Panc1 (cell line): ENCODE measurements at regions not wholly inside any gene's neighbourhood (a gene's known extent, or its start where the extent isn't known, plus 50 kb on each side); places are given as distances from the start of the nearest gene placed in this dataset.

Experiments used
- ATAC-seq: fragments of 200-7000 bp; cut with Tn5 transposase; 2 replicates; pipeline ENCODE4 v1.9.1; 2020; ENCODE audit warnings: mild to moderate bottlenecking, moderate library complexity
- BruUV-seq: library from RNA; stranded (reverse); fragments of 400-500 nt; replicated peaks from 2 replicates; lab custom pipeline; 2021; lab: Mats Ljungman, UMichigan
- CTCF ChIA-PET: fragments of 300-600 bp; sonication (Branson Sonifier 250); formaldehyde crosslinking; loops from one replicate; lab custom pipeline; 2022; ENCODE audit warnings: antibody characterized with exemption; lab: Charles Lee
- POLR2A ChIA-PET: fragments of 300-600 bp; sonication (Branson Sonifier 250); formaldehyde crosslinking; loops from one replicate; lab custom pipeline; 2022; ENCODE audit warnings: antibody characterized with exemption; lab: Charles Lee
- DNase-seq: peaks from one replicate; pipeline ENCODE4 v3.0.0-alpha.2; 2010; ENCODE audit warnings: low read depth, low spot score
- H3K27ac ChIP-seq: 2 replicates; pipeline ENCODE4 v1.5.1; 2011; ENCODE audit warnings: mild to moderate bottlenecking, low read length, inconsistent platforms
- H3K27me3 ChIP-seq: fragments of 200-500 bp; sonication (Bioruptor generic); 2 replicates; pipeline ENCODE4 v1.6.0; 2014; ENCODE audit warnings: low read length, inconsistent platforms; ENCODE audit not compliant: control insufficient read depth, insufficient read depth
- H3K36me3 ChIP-seq: fragments of 200-500 bp; sonication (Bioruptor generic); 2 replicates; pipeline ENCODE4 v1.5.1; 2014; ENCODE audit warnings: inconsistent platforms, mild to moderate bottlenecking, low read length, moderate library complexity; ENCODE audit not compliant: control insufficient read depth, insufficient read depth
- H3K4me1 ChIP-seq: 2 replicates; pipeline ENCODE4 v1.5.1; 2011; ENCODE audit warnings: inconsistent platforms, mild to moderate bottlenecking, low read length, moderate library complexity; ENCODE audit not compliant: control insufficient read depth, insufficient read depth
- H3K4me3 ChIP-seq, 2 experiments: 2 replicates each; pipeline ENCODE4 v1.5.1; 2011 to 2012; ENCODE audit warnings: low read depth in 2 of 2, low read length in 2 of 2, mild to moderate bottlenecking in 2 of 2, inconsistent platforms in 1 of 2, moderate library complexity in 1 of 2
- H3K9me3 ChIP-seq: fragments of 200-500 bp; sonication (Bioruptor generic); 2 replicates; pipeline ENCODE4 v1.5.1; 2014; ENCODE audit warnings: low read depth, mild to moderate bottlenecking, inconsistent platforms, low read length, moderate library complexity; ENCODE audit not compliant: control insufficient read depth, insufficient read depth
- CTCF ChIP-seq: fragments of 450-650 bp; IDR thresholded peaks from 2 replicates; pipeline ENCODE4 v1.5.1; 2017; ENCODE audit warnings: mild to moderate bottlenecking
- POLR2AphosphoS5 ChIP-seq: IDR thresholded peaks from 2 replicates; pipeline ENCODE4 v1.6.1; 2012; ENCODE audit warnings: mild to moderate bottlenecking, low read depth, low read length, moderate library complexity
- SIN3A ChIP-seq: IDR thresholded peaks from 2 replicates; pipeline ENCODE4 v1.6.1; 2012; ENCODE audit warnings: low read depth, mild to moderate bottlenecking, low read length, moderate library complexity, borderline replicate concordance; ENCODE audit not compliant: insufficient read depth
- TCF7L2 ChIP-seq: IDR thresholded peaks from 2 replicates; pipeline ENCODE4 v1.6.1; 2011; ENCODE audit warnings: mild to moderate bottlenecking, low read depth, low read length, inconsistent platforms
- in situ Hi-C: cut with HindIII; loops from 2 replicates; pipeline ENCODE4 v1.10.0; 2016; ENCODE audit warnings: low sequenced_read_pairs, low pct_unique_long_range_greater_than_20kb
- intact Hi-C: fragments of 100-400 bp; cut with micrococcal nuclease; formaldehyde crosslinking; loops from one replicate; pipeline ENCODE4 v1.10.0; 2022; ENCODE audit not compliant: unreplicated experiment
- TF ChIP-seq, protein P1 (sequence below), 2 experiments: IDR thresholded peaks; 2 replicates each; pipeline ENCODE4 v1.6.1; 2011 to 2012; ENCODE audit warnings: low read depth in 2 of 2, control low read depth in 1 of 2, low read length in 1 of 2, mild to moderate bottlenecking in 1 of 2, moderate library complexity in 1 of 2; ENCODE audit not compliant: insufficient read depth in 1 of 2

DNA sequence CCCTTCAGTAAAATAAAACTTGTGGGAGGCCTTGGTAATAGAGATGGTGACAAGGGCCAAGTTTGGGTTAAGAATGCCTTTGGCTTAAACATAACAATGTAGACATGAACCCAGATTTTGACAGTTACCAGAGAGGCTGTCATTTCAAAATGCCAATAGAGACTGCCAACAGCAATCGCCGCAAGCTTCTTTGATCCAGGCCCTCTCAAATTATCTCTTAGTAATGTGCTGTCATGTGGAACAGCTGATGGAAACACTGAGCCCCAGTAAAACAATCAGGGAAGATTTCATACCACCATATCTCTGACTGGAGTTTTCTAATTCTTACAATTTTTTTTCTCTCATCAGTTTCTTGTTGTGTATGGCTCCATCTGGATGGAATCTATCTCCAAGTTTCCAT lies 80.5 kb downstream of the ZNF330 start:
- BruUV-seq: no TSS peak
- H3K4me3 ChIP-seq: no peak overlapping the region
- intact Hi-C loops: loop anchor here (10.0 kb wide), 1 partner anchor 146 kb away; no protein-coding TSS in a partner anchor
- ChIA-PET POLR2A (no interaction called here), CTCF (no interaction called here)
- no peaks in the 10 kb centered on the region for H3K9me3 ChIP-seq
- H3K36me3 ChIP-seq: no peaks in the 10 kb centered on the region
- H3K4me1 ChIP-seq: no peaks in the 10 kb centered on the region
- no peaks in the 10 kb centered on the region for H3K27me3 ChIP-seq
- no peak for DNase-seq
- no peak for ATAC-seq
- no peak overlapping the region for H3K27ac ChIP-seq
- TF ChIP-seq POLR2AphosphoS5: no peak
- TF ChIP-seq, protein P1, sequence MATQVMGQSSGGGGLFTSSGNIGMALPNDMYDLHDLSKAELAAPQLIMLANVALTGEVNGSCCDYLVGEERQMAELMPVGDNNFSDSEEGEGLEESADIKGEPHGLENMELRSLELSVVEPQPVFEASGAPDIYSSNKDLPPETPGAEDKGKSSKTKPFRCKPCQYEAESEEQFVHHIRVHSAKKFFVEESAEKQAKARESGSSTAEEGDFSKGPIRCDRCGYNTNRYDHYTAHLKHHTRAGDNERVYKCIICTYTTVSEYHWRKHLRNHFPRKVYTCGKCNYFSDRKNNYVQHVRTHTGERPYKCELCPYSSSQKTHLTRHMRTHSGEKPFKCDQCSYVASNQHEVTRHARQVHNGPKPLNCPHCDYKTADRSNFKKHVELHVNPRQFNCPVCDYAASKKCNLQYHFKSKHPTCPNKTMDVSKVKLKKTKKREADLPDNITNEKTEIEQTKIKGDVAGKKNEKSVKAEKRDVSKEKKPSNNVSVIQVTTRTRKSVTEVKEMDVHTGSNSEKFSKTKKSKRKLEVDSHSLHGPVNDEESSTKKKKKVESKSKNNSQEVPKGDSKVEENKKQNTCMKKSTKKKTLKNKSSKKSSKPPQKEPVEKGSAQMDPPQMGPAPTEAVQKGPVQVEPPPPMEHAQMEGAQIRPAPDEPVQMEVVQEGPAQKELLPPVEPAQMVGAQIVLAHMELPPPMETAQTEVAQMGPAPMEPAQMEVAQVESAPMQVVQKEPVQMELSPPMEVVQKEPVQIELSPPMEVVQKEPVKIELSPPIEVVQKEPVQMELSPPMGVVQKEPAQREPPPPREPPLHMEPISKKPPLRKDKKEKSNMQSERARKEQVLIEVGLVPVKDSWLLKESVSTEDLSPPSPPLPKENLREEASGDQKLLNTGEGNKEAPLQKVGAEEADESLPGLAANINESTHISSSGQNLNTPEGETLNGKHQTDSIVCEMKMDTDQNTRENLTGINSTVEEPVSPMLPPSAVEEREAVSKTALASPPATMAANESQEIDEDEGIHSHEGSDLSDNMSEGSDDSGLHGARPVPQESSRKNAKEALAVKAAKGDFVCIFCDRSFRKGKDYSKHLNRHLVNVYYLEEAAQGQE (IDR thresholded peaks at IDR 0.05; ENCODE audit: insufficient read depth in 1 of 2, low read depth in 2 of 2, low read length in 1 of 2): no peak
- TF ChIP-seq CTCF: no peak
- TF ChIP-seq SIN3A: no peak
- TF ChIP-seq TCF7L2: no peak
- in situ Hi-C loops: no loop called here

- intact Hi-C loops (loop anchor here (10.0 kb wide), 1 partner anchor 148 kb away; no protein-coding TSS in a partner anchor), in situ Hi-C loops (no loop called here)
- Histone ChIP-seq H3K36me3 (no peaks in the 10 kb centered on the region), H3K27me3 (no peaks in the 10 kb centered on the region), H3K4me3 (no peak overlapping the region), H3K4me1 (no peaks in the 10 kb centered on the region), H3K9me3 (no peaks in the 10 kb centered on the region), H3K27ac (no peak overlapping the region)
- ChIA-PET CTCF (interaction anchor here (0.6 kb wide), 1 partner anchor 146 kb away, joined by 3 read pairs; no protein-coding TSS in a partner anchor), POLR2A (no interaction called here)
- no TSS peak for BruUV-seq
- TF ChIP-seq TCF7L2 (no peak), POLR2AphosphoS5 (no peak), CTCF (no peak), SIN3A (no peak)
- TF ChIP-seq, protein P1 (IDR thresholded peaks at IDR 0.05; ENCODE audit: insufficient read depth in 1 of 2, low read depth in 2 of 2, low read length in 1 of 2): no peak
- ATAC-seq: no peak
- DNase-seq: no peak
These were observed 82.2 kb downstream of the ZNF330 start for GRCh38 chr4:141302924-141303323.
